PC-3 (cell line): ENCODE measurements at regions not wholly inside any gene's neighbourhood (a gene's known extent, or its start where the extent isn't known, plus 50 kb on each side); places are given as distances from the start of the nearest gene placed in this dataset.

Experiments
- ATAC-seq: fragments of 200-7000 bp; cut with Tn5 transposase; 2 replicates; pipeline ENCODE4 v1.9.1; 2020; ENCODE audit warnings: mild to moderate bottlenecking, moderate library complexity
- BruUV-seq: library from RNA; stranded (reverse); fragments of 400-500 nt; replicated peaks from 2 replicates; lab custom pipeline; 2021; lab: Mats Ljungman, UMichigan
- CTCF ChIA-PET: fragments of 300-600 bp; sonication (Branson Sonifier 250); formaldehyde crosslinking; loops from one replicate; lab custom pipeline; 2022; ENCODE audit warnings: antibody characterized with exemption; lab: Charles Lee
- POLR2A ChIA-PET: fragments of 300-600 bp; sonication (Branson Sonifier 250); formaldehyde crosslinking; loops from one replicate; lab custom pipeline; 2022; ENCODE audit warnings: antibody characterized with exemption; ENCODE audit not compliant: unreplicated experiment; lab: Charles Lee
- DNase-seq: peaks from one replicate; pipeline ENCODE4 v3.0.0-alpha.2; 2015
- H2AFZ ChIP-seq: fragments of 300-600 bp; sonication (generic); 2 replicates; pipeline ENCODE4 v1.6.0; 2016; ENCODE audit warnings: antibody characterized with exemption, low read length
- H3F3A ChIP-seq: fragments of 300-600 bp; sonication (generic); one replicate; pipeline ENCODE4 v1.6.0; 2017; ENCODE audit warnings: antibody characterized with exemption, low read length, control low read depth, mild to moderate bottlenecking; ENCODE audit not compliant: unreplicated experiment
- H3K27ac ChIP-seq: fragments of 300-600 bp; sonication (generic); 2 replicates; pipeline ENCODE4 v1.5.1; 2016; ENCODE audit warnings: mild to moderate bottlenecking, low read length
- H3K27me3 ChIP-seq: fragments of 300-600 bp; sonication (generic); 2 replicates; pipeline ENCODE4 v1.6.1; 2016; ENCODE audit warnings: low read length, mixed read lengths
- H3K36me3 ChIP-seq: fragments of 300-600 bp; sonication (generic); 2 replicates; pipeline ENCODE4 v1.6.1; 2016; ENCODE audit warnings: low read depth, mixed run types, low read length, mixed read lengths
- H3K4me1 ChIP-seq: fragments of 300-600 bp; sonication (generic); 2 replicates; pipeline ENCODE4 v1.5.1; 2016; ENCODE audit warnings: low read length; ENCODE audit not compliant: insufficient read depth
- H3K4me2 ChIP-seq: fragments of 300-600 bp; sonication (generic); 2 replicates; pipeline ENCODE4 v1.6.0; 2016; ENCODE audit warnings: low read length
- H3K4me3 ChIP-seq: fragments of 300-600 bp; sonication (generic); 2 replicates; pipeline ENCODE4 v1.5.1; 2016; ENCODE audit warnings: mild to moderate bottlenecking, low read length, mixed read lengths
- H3K79me2 ChIP-seq: fragments of 300-600 bp; sonication (generic); 2 replicates; pipeline ENCODE4 v1.6.1; 2017; ENCODE audit warnings: low read length, mixed read lengths
- H3K9ac ChIP-seq: fragments of 300-600 bp; sonication (generic); 2 replicates; pipeline ENCODE4 v1.6.0; 2016; ENCODE audit warnings: mild to moderate bottlenecking, low read length
- H3K9me2 ChIP-seq: fragments of 300-600 bp; sonication (generic); replicated peaks from 2 replicates; pipeline ENCODE4 v1.6.1; 2016; ENCODE audit warnings: mixed run types, low read length, mixed read lengths
- H3K9me3 ChIP-seq: fragments of 300-600 bp; sonication (generic); 2 replicates; pipeline ENCODE4 v1.6.1; 2016; ENCODE audit warnings: low read length, mixed read lengths
- H4K20me1 ChIP-seq: fragments of 300-600 bp; sonication (generic); 2 replicates; pipeline ENCODE4 v1.6.1; 2016; ENCODE audit warnings: low read length, mixed read lengths
- CTCF ChIP-seq: fragments of 300-600 bp; sonication (generic); conservative IDR thresholded peaks from 2 replicates; pipeline ENCODE4 v1.5.1; 2017; ENCODE audit warnings: antibody characterized with exemption, low read depth, mild to moderate bottlenecking, low read length
- EZH2 ChIP-seq: fragments of 300-600 bp; sonication (generic); IDR thresholded peaks from one replicate; pipeline ENCODE4 v1.6.1; 2017; ENCODE audit warnings: antibody characterized with exemption, mild to moderate bottlenecking, low read length; ENCODE audit not compliant: unreplicated experiment
- EZH2phosphoT487 ChIP-seq: fragments of 300-600 bp; sonication (generic); IDR thresholded peaks from 2 replicates; pipeline ENCODE4 v1.6.1; 2018; ENCODE audit warnings: mild to moderate bottlenecking, antibody characterized with exemption, low read length, borderline replicate concordance
- intact Hi-C: fragments of 100-400 bp; cut with micrococcal nuclease; formaldehyde crosslinking; loops from 2 replicates; pipeline ENCODE4 v1.9.0; 2023

GRCh38 chr6:17210683-17211082 is 70.5 kb upstream of the RBM24 start:
- no peak overlapping the region for H3K4me2 ChIP-seq
- no peaks in the 10 kb centered on the region for H3K9me2 ChIP-seq
- no TSS peak for BruUV-seq
- no peak for ATAC-seq
- no peak overlapping the region for H3K4me3 ChIP-seq
- no peaks in the 10 kb centered on the region for H3F3A ChIP-seq
- H3K9ac ChIP-seq: no peak overlapping the region
- H3K9me3 ChIP-seq: no peaks in the 10 kb centered on the region
- intact Hi-C loops: no loop called here
- H3K36me3 ChIP-seq: no peaks in the 10 kb centered on the region
- TF ChIP-seq EZH2: no peak
- no peak for TF ChIP-seq EZH2phosphoT487
- no peak for TF ChIP-seq CTCF
- H3K4me1 ChIP-seq: no peaks in the 10 kb centered on the region
- ChIA-PET POLR2A (no interaction called here), CTCF (no interaction called here)
- H2AFZ ChIP-seq: no peak overlapping the region
- H3K27ac ChIP-seq: no peak overlapping the region
- no peak for DNase-seq
- H3K27me3 ChIP-seq: no peaks in the 10 kb centered on the region
- no peaks in the 10 kb centered on the region for H3K79me2 ChIP-seq
- no peaks in the 10 kb centered on the region for H4K20me1 ChIP-seq

- CTCF ChIA-PET: no interaction called here
- POLR2A ChIA-PET: no interaction called here
- H3K4me2 ChIP-seq: no peak overlapping the region
- no peak overlapping the region for H3K27ac ChIP-seq
- no peaks in the 10 kb centered on the region for H3K9me2 ChIP-seq
- H3K36me3 ChIP-seq: no peaks in the 10 kb centered on the region
- H3K9ac ChIP-seq: no peak overlapping the region
- H4K20me1 ChIP-seq: no peaks in the 10 kb centered on the region
- no TSS peak for BruUV-seq
- H3F3A ChIP-seq: no peaks in the 10 kb centered on the region
- no peak overlapping the region for H2AFZ ChIP-seq
- ATAC-seq (no peak), DNase-seq (no peak)
- intact Hi-C loops: no loop called here
- no peaks in the 10 kb centered on the region for H3K27me3 ChIP-seq
- no peaks in the 10 kb centered on the region for H3K9me3 ChIP-seq
- no peaks in the 10 kb centered on the region for H3K79me2 ChIP-seq
- TF ChIP-seq CTCF (no peak), EZH2 (no peak), EZH2phosphoT487 (no peak)
- no peaks in the 10 kb centered on the region for H3K4me1 ChIP-seq
- H3K4me3 ChIP-seq: no peak overlapping the region
Measured at GRCh38 chr6:17211101-17211500, 70.1 kb upstream of the RBM24 start.

GRCh38 chr6:17212546-17213371 is 68.4 kb upstream of the RBM24 start:
- Histone ChIP-seq H3K9ac (no peak overlapping the region), H3K36me3 (no peaks in the 10 kb centered on the region), H3K4me3 (no peak overlapping the region), H3F3A (no peaks in the 10 kb centered on the region), H3K4me1 (no peaks in the 10 kb centered on the region), H3K79me2 (no peaks in the 10 kb centered on the region), H3K9me3 (no peaks in the 10 kb centered on the region), H3K27ac (no peak overlapping the region), H3K27me3 (no peaks in the 10 kb centered on the region), H3K4me2 (no peak overlapping the region), H3K9me2 (no peaks in the 10 kb centered on the region), H4K20me1 (no peaks in the 10 kb centered on the region), H2AFZ (0 out of 2 replicates have a peak overlapping the region, but pooled peaks have one; percentile 14)
- BruUV-seq: no TSS peak
- no peak for DNase-seq
- no peak for ATAC-seq
- CTCF ChIA-PET: no interaction called here
- TF ChIP-seq EZH2phosphoT487 (no peak), CTCF (no peak), EZH2 (no peak)
- POLR2A ChIA-PET: no interaction called here
- intact Hi-C loops: no loop called here
